GM21825 (cell line): ENCODE measurements at regions not wholly inside any gene's neighbourhood (a gene's known extent, or its start where the extent isn't known, plus 50 kb on each side); places are given as distances from the start of the nearest gene placed in this dataset.
"Not testable (repeated sequence)": the region's sequence is repeated elsewhere in the genome, so short reads cannot be mapped to it uniquely, and the experiment has no call there.

Source experiments
- ATAC-seq: cut with Tn5 transposase; IDR thresholded peaks from one replicate; pipeline ENCODE4 v1.9.1; 2021; ENCODE audit warnings: mild to moderate bottlenecking, moderate library complexity; ENCODE audit not compliant: unreplicated experiment

GRCh38 chr10:44279426-44280126, 105.3 kb downstream of the CXCL12 start:
- ATAC-seq = no peak

- ATAC-seq = no peak
These were observed 106.0 kb downstream of the CXCL12 start for GRCh38 chr10:44278837-44279324.

GRCh38 chr10:44268435-44268948, 116.4 kb downstream of the CXCL12 start:
- ATAC-seq = not testable (repeated sequence)

GRCh38 chr10:44267007-44267406, 117.9 kb downstream of the CXCL12 start:
- no peak for ATAC-seq

GRCh38 chr10:44264244-44264643, 120.7 kb downstream of the CXCL12 start:
- no peak for ATAC-seq

- no peak for ATAC-seq
These were observed 121.1 kb downstream of the CXCL12 start for GRCh38 chr10:44263771-44264170.

- ATAC-seq = no peak
These were observed 122.2 kb downstream of the CXCL12 start for GRCh38 chr10:44262551-44263251.

GRCh38 chr10:44261710-44262455, 123.0 kb downstream of the CXCL12 start:
- no peak for ATAC-seq

- ATAC-seq = no peak
These were observed 123.6 kb downstream of the CXCL12 start for GRCh38 chr10:44261296-44261695.

GRCh38 chr10:44260286-44260928, 124.5 kb downstream of the CXCL12 start:
- ATAC-seq = no peak

- ATAC-seq = no peak
These were observed 125.6 kb downstream of the CXCL12 start for GRCh38 chr10:44259090-44259874.

- no peak for ATAC-seq
These were observed 126.3 kb downstream of the CXCL12 start for GRCh38 chr10:44258460-44259089.

GRCh38 chr10:44258019-44258418, 126.9 kb downstream of the CXCL12 start:
- ATAC-seq = no peak

GRCh38 chr10:44253769-44254462, 131.0 kb downstream of the CXCL12 start:
- ATAC-seq = no peak

GRCh38 chr10:44252631-44253030, 132.3 kb downstream of the CXCL12 start:
- not testable (repeated sequence) for ATAC-seq

- ATAC-seq = not testable (repeated sequence)
These were observed 135.0 kb downstream of the CXCL12 start for GRCh38 chr10:44249933-44250332.

- ATAC-seq = no peak
These were observed 135.4 kb downstream of the CXCL12 start for GRCh38 chr10:44249490-44249889.

GRCh38 chr10:44246700-44247099, 138.2 kb downstream of the CXCL12 start:
- not testable (repeated sequence) for ATAC-seq

GRCh38 chr10:44246287-44246686, 138.6 kb downstream of the CXCL12 start:
- ATAC-seq = not testable (repeated sequence)
